Duodenal mucosa (tissue), 2 donors: ENCODE measurements at regions not wholly inside any gene's neighbourhood (a gene's known extent, or its start where the extent isn't known, plus 50 kb on each side); places are given as distances from the start of the nearest gene placed in this dataset.

Experiments
- H3K27ac ChIP-seq: one replicate; pipeline ENCODE4 v1.7.0; 2013; ENCODE audit warnings: low read depth, low read length
- H3K27me3 ChIP-seq, 2 donors: one replicate each; pipeline ENCODE4 v1.7.0; 2013; ENCODE audit warnings: low read length in 2 of 2, control low read depth in 1 of 2; ENCODE audit not compliant: insufficient read depth in 2 of 2, control insufficient read depth in 1 of 2
- H3K36me3 ChIP-seq, 2 donors: one replicate each; pipeline ENCODE4 v1.7.0; 2013; ENCODE audit warnings: low read length in 2 of 2, control low read depth in 1 of 2; ENCODE audit not compliant: insufficient read depth in 2 of 2, control insufficient read depth in 1 of 2
- H3K4me1 ChIP-seq, 2 donors: one replicate each; pipeline ENCODE4 v1.7.0; 2013; ENCODE audit warnings: low read length in 2 of 2, control low read depth in 1 of 2; ENCODE audit not compliant: insufficient read depth in 2 of 2, control insufficient read depth in 1 of 2
- H3K4me3 ChIP-seq, 2 donors: one replicate each; pipeline ENCODE4 v1.7.0; 2013; ENCODE audit warnings: low read length in 2 of 2, low read depth in 1 of 2
- H3K9ac ChIP-seq, 2 donors: one replicate each; pipeline ENCODE4 v1.7.0; 2013; ENCODE audit warnings: low read length in 2 of 2, low read depth in 1 of 2
- H3K9me3 ChIP-seq, 2 donors: one replicate each; pipeline ENCODE4 v1.7.0; 2013; ENCODE audit warnings: low read length in 2 of 2, control low read depth in 1 of 2; ENCODE audit not compliant: control insufficient read depth in 1 of 2

DNA sequence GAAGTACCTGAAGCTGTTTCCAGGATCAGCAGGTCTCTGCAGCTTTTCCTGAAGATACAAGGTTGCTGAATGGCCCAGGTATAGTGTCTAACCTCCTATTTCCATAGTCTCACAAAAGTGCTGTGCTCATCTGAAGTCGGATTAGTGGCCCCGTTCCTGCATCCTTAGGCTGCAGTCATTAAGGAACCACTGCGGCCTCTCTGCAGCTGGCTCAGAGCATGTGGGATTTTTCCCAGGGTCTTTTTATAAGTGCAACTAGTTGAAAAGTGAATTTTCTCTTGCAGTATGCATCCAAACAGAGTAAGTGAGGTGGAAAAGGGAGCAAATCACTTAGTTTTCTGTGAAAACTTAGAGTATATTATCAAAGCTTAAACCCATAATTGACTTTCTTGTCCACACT, 565.3 kb upstream of the NEGR1 start:
- no peaks in the 10 kb centered on the region for H3K27me3 ChIP-seq
- no peak overlapping the region for H3K4me3 ChIP-seq
- H3K36me3 ChIP-seq: no peaks in the 10 kb centered on the region
- no peaks in the 10 kb centered on the region for H3K9me3 ChIP-seq
- H3K27ac ChIP-seq: no peak overlapping the region
- H3K9ac ChIP-seq: no peak overlapping the region
- no peaks in the 10 kb centered on the region for H3K4me1 ChIP-seq

DNA sequence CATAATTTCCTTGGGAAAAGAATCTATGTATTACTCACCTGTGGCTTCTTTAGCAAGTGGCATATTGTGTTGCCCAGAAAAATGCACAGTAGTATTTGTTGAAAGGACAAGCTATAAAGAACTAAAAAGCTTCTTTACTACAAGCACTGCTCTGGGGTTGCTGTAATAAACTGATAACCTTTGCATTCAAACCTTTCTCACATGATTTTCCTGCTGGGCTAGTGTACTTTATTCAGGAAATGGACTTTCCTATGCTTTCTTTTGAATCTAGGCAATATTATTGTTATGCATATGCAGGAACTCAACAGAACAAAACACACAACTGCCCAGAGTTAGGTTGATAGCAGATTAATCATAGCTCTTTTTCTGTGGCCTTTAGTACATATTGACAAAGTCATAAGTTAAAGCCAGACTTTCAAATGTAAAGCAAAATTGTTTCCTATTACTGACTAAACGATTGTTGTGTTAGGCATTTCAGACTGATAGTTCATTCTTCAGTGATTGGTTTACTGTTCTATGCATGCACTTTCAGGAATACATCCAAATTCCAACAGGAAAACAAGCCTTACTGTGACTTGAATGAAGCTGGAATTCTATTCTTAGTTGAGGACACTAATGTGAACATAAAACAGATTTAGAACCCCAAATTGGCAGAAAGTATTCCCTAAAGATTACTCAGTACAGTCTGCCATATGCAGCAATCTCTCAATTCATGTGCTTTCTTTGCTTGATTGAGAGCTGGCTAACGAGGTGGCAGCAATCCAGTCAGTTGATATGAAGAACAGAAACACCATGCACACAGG, 564.3 kb upstream of the NEGR1 start:
- H3K9me3 ChIP-seq: no peaks in the 10 kb centered on the region
- H3K4me3 ChIP-seq: no peak overlapping the region
- H3K4me1 ChIP-seq: no peaks in the 10 kb centered on the region
- no peak overlapping the region for H3K27ac ChIP-seq
- H3K27me3 ChIP-seq: no peaks in the 10 kb centered on the region
- H3K9ac ChIP-seq: no peak overlapping the region
- H3K36me3 ChIP-seq: no peaks in the 10 kb centered on the region

GRCh38 chr1:72845981-72846380, 563.6 kb upstream of the NEGR1 start:
- no peak overlapping the region for H3K9ac ChIP-seq
- no peaks in the 10 kb centered on the region for H3K9me3 ChIP-seq
- H3K36me3 ChIP-seq: no peaks in the 10 kb centered on the region
- H3K4me3 ChIP-seq: no peak overlapping the region
- no peaks in the 10 kb centered on the region for H3K27me3 ChIP-seq
- H3K4me1 ChIP-seq: no peaks in the 10 kb centered on the region
- no peak overlapping the region for H3K27ac ChIP-seq

DNA sequence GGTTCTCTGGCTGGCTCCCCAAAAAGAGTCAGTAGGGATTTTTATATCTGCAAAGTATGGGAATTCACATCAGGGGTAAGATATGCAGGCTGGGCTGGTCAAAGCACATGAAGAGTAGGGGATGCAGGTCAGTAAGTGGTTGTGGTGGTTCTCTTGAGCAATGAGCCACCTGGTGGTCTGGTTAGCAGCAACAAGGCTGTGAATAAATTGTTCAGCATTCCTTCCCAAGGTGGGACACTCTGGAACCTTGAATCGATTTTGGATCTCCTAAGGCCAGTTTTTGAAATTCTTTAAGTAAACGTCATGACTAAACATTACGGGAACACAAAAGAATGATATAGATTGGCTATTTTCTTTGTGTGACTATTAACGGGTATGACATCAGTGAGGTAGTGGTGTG, 563.0 kb upstream of the NEGR1 start:
- Histone ChIP-seq H3K9ac (no peak overlapping the region), H3K4me1 (no peaks in the 10 kb centered on the region), H3K27me3 (no peaks in the 10 kb centered on the region), H3K4me3 (no peak overlapping the region), H3K36me3 (no peaks in the 10 kb centered on the region), H3K9me3 (no peaks in the 10 kb centered on the region), H3K27ac (no peak overlapping the region)

- no peaks in the 10 kb centered on the region for H3K36me3 ChIP-seq
- no peaks in the 10 kb centered on the region for H3K27me3 ChIP-seq
- no peak overlapping the region for H3K4me3 ChIP-seq
- H3K4me1 ChIP-seq: no peaks in the 10 kb centered on the region
- peaks cover 0 to 4% of the 10 kb centered on the region in 2 donors for H3K9me3 ChIP-seq
- no peak overlapping the region for H3K27ac ChIP-seq
- H3K9ac ChIP-seq: no peak overlapping the region
These were observed 555.4 kb upstream of the NEGR1 start for GRCh38 chr1:72837781-72838180.

DNA sequence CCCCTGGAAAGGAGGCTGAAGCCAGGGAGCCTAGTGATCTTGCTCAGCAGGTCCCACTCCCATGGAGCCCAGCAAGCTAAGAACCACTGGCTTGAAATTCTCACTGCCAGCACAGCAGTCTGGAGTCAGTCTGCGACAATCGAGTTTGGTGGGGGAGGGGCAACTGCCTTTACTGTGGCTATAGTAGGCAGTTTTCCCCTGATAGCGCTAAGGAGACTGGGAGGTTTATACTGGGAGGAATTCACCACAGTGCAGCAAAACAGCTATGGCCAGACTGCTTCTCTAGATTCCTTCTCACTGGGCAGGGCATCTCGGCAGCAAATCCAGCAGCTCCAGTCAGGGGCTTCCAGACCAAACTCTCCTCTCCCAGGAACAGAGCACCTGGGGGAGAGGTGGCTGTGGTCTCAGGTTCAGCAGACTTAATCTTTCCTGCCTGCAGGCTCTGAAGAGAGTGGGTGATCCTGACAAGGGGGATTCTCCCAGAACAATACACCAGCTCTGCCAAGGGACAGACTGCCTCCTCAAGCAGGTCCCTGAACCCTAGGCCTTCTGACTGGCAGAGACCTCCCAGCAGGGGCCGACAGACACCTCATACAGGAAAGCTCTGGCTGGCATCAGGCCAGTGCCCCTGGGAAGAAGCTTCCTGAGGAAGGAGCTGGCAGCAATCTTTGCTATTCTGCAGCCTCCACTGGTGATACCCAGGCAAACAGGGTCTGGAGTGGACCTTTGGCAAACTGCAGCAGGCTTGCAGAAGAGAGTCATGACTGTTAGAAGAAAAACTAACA, 548.5 kb upstream of the NEGR1 start:
- Histone ChIP-seq H3K4me1 (no peaks in the 10 kb centered on the region), H3K9ac (no peak overlapping the region), H3K27ac (no peak overlapping the region), H3K36me3 (no peaks in the 10 kb centered on the region), H3K27me3 (no peaks in the 10 kb centered on the region), H3K9me3 (peaks cover 0 to 4% of the 10 kb centered on the region in 2 donors), H3K4me3 (no peak overlapping the region)

GRCh38 chr1:72827278-72827677, 544.9 kb upstream of the NEGR1 start:
- no peaks in the 10 kb centered on the region for H3K9me3 ChIP-seq
- no peak overlapping the region for H3K27ac ChIP-seq
- H3K9ac ChIP-seq: no peak overlapping the region
- H3K4me1 ChIP-seq: no peaks in the 10 kb centered on the region
- H3K36me3 ChIP-seq: no peaks in the 10 kb centered on the region
- H3K4me3 ChIP-seq: no peak overlapping the region
- H3K27me3 ChIP-seq: no peaks in the 10 kb centered on the region

DNA sequence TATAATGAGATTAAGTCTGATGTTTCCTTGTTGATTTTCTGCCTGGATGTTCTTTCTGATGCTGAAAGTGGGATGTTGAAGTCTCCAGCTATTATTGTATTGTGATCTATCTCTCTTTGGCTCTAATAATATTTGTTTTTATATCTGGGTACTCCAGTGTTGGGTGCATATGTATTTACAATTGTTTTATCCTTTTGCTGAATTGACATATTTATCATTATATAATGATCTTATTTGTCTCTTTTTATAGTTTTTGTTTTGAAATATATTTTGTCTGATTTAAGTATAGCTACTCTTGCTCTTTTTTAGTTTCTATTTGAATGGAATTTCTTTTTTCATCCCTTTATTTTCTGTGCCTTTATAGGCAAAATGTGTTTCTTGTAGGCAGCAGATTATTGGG, 522.2 kb upstream of the NEGR1 start:
- H3K27me3 ChIP-seq: no peaks in the 10 kb centered on the region
- H3K9ac ChIP-seq: no peak overlapping the region
- no peak overlapping the region for H3K4me3 ChIP-seq
- no peak overlapping the region for H3K27ac ChIP-seq
- no peaks in the 10 kb centered on the region for H3K36me3 ChIP-seq
- peaks cover 0 to 5% of the 10 kb centered on the region in 2 donors for H3K9me3 ChIP-seq
- no peaks in the 10 kb centered on the region for H3K4me1 ChIP-seq

- H3K27ac ChIP-seq: no peak overlapping the region
- no peak overlapping the region for H3K9ac ChIP-seq
- H3K27me3 ChIP-seq: no peaks in the 10 kb centered on the region
- H3K9me3 ChIP-seq: no peaks in the 10 kb centered on the region
- H3K4me3 ChIP-seq: no peak overlapping the region
- H3K4me1 ChIP-seq: no peaks in the 10 kb centered on the region
- H3K36me3 ChIP-seq: no peaks in the 10 kb centered on the region
These were observed 498.7 kb upstream of the NEGR1 start for GRCh38 chr1:72781038-72781437.

GRCh38 chr1:72780212-72780611, 497.9 kb upstream of the NEGR1 start:
- Histone ChIP-seq H3K27me3 (no peaks in the 10 kb centered on the region), H3K9me3 (no peaks in the 10 kb centered on the region), H3K36me3 (no peaks in the 10 kb centered on the region), H3K4me3 (no peak overlapping the region), H3K4me1 (no peaks in the 10 kb centered on the region), H3K27ac (no peak overlapping the region), H3K9ac (no peak overlapping the region)
